ENCODE measurements at regions not wholly inside any gene's neighbourhood (a gene's known extent, or its start where the extent isn't known, plus 50 kb on each side); places are given as distances from the start of the nearest gene placed in this dataset.

DNA sequence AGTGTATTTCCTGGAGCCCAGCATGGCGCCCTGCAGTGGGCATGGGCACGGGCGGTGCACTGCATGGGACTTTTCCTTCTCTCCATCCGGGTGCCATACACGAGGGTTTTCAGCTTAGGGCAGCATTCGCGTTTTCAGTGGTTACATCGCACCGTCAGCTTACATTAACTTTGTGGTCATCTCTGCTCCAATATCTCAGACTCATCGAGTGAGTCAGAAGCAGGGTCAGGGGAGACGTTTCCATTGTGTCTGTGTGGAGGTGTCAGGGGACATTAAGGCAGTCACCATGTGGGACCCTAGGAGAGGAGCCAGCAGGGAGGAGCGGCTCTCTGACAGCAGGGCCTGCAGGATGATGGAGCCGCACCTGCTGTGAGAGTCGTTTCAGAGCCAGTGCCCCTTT is 541.0 kb downstream of the FGF9 start:
- H3K4me1 ChIP-seq (ENCODE audit: insufficient read depth, low read length, severe bottlenecking) = no peaks in the 10 kb centered on the region
- H4K20me1 ChIP-seq (ENCODE audit: insufficient read depth, low read length) = no peaks in the 10 kb centered on the region
- no peaks in the 10 kb centered on the region for H3K9me2 ChIP-seq (ENCODE audit: low read depth, low read length)
- no peak overlapping the region for H3K4me2 ChIP-seq (ENCODE audit: low read length)
- H3K27me3 ChIP-seq (ENCODE audit: insufficient read depth, low read length) = 0 out of 2 replicates have a peak, but pooled peaks cover 3% of the 10 kb centered on the region
- no peaks in the 10 kb centered on the region for H3K36me3 ChIP-seq (ENCODE audit: insufficient read depth, low read length)
- no peaks in the 10 kb centered on the region for H3F3A ChIP-seq (ENCODE audit: insufficient read depth, low read length)
- no peak overlapping the region for H2AFZ ChIP-seq (ENCODE audit: low read length)
- no peak overlapping the region for H3K9ac ChIP-seq (ENCODE audit: low read length)
- H3K27ac ChIP-seq (ENCODE audit: low read depth, low read length, poor library complexity, severe bottlenecking) = no peak overlapping the region
- H3K4me3 ChIP-seq (ENCODE audit: low read depth, low read length, poor library complexity, severe bottlenecking) = no peak overlapping the region
- no peak for TF ChIP-seq EZH2 (IDR thresholded peaks at IDR 0.05; ENCODE audit: borderline replicate concordance, low read length)
- no peaks in the 10 kb centered on the region for H3K79me2 ChIP-seq (ENCODE audit: insufficient read depth, low read length)
- no peaks in the 10 kb centered on the region for H3K9me3 ChIP-seq (ENCODE audit: low read length)

DNA sequence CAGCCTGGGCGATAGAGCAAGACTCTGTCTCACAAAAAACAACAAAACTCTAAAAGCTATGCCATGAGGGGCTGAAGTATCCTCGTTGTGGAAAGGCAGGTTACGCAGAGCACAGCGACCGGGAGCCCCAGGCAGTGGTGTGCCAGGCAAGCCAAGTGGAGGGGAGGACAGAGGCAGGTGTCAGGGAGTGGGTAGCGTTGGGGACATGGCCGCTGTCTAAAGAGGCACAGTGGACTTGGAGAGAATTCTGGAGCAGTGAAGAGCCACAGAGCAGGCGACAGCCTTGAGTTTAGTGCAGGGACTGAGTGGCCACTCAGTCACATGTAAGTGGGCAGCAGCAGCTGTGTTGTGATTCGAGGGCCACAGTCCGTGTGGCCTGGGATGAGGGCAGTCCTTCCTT is 541.7 kb downstream of the FGF9 start:
- Histone ChIP-seq H3K9me3 (ENCODE audit: low read length) (no peaks in the 10 kb centered on the region), H3K4me2 (ENCODE audit: low read length) (no peak overlapping the region), H3K9me2 (ENCODE audit: low read depth, low read length) (no peaks in the 10 kb centered on the region), H3K27me3 (ENCODE audit: insufficient read depth, low read length) (0 out of 2 replicates have a peak, but pooled peaks cover 3% of the 10 kb centered on the region), H3F3A (ENCODE audit: insufficient read depth, low read length) (no peaks in the 10 kb centered on the region), H3K4me3 (ENCODE audit: low read depth, low read length, poor library complexity, severe bottlenecking) (no peak overlapping the region), H2AFZ (ENCODE audit: low read length) (no peak overlapping the region), H3K27ac (ENCODE audit: low read depth, low read length, poor library complexity, severe bottlenecking) (no peak overlapping the region), H4K20me1 (ENCODE audit: insufficient read depth, low read length) (no peaks in the 10 kb centered on the region), H3K4me1 (ENCODE audit: insufficient read depth, low read length, severe bottlenecking) (no peaks in the 10 kb centered on the region), H3K79me2 (ENCODE audit: insufficient read depth, low read length) (no peaks in the 10 kb centered on the region), H3K9ac (ENCODE audit: low read length) (no peak overlapping the region), H3K36me3 (ENCODE audit: insufficient read depth, low read length) (no peaks in the 10 kb centered on the region)
- TF ChIP-seq EZH2 (IDR thresholded peaks at IDR 0.05; ENCODE audit: borderline replicate concordance, low read length) = no peak
- TF ChIP-seq, protein P1, sequence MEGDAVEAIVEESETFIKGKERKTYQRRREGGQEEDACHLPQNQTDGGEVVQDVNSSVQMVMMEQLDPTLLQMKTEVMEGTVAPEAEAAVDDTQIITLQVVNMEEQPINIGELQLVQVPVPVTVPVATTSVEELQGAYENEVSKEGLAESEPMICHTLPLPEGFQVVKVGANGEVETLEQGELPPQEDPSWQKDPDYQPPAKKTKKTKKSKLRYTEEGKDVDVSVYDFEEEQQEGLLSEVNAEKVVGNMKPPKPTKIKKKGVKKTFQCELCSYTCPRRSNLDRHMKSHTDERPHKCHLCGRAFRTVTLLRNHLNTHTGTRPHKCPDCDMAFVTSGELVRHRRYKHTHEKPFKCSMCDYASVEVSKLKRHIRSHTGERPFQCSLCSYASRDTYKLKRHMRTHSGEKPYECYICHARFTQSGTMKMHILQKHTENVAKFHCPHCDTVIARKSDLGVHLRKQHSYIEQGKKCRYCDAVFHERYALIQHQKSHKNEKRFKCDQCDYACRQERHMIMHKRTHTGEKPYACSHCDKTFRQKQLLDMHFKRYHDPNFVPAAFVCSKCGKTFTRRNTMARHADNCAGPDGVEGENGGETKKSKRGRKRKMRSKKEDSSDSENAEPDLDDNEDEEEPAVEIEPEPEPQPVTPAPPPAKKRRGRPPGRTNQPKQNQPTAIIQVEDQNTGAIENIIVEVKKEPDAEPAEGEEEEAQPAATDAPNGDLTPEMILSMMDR (IDR thresholded peaks at IDR 0.05; ENCODE audit: low read length) = no peak

DNA sequence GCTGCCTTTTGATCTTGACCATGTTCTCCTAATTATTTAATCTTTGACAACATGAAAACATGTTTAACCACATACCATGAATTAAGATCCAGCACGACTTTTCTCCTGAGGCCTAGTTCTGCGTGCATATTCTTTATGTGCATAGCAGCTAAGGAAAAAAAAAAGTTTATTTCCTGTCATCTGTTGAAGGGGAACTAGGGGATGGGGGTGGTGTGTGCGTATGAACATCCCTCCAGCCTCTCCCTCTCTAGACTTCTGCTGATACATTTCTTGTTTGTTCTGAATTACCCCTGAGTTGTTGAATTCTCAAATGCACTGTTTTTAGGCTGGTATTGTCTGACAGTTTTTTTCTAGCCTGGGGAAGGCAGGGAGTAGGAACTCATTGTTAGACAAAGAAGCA is 543.3 kb downstream of the FGF9 start:
- Histone ChIP-seq H3K9me3 (ENCODE audit: low read length) (no peaks in the 10 kb centered on the region), H4K20me1 (ENCODE audit: insufficient read depth, low read length) (no peaks in the 10 kb centered on the region), H2AFZ (ENCODE audit: low read length) (no peak overlapping the region), H3K9ac (ENCODE audit: low read length) (no peak overlapping the region), H3K4me3 (ENCODE audit: low read depth, low read length, poor library complexity, severe bottlenecking) (no peak overlapping the region), H3K4me2 (ENCODE audit: low read length) (no peak overlapping the region), H3F3A (ENCODE audit: insufficient read depth, low read length) (no peaks in the 10 kb centered on the region), H3K9me2 (ENCODE audit: low read depth, low read length) (no peaks in the 10 kb centered on the region), H3K4me1 (ENCODE audit: insufficient read depth, low read length, severe bottlenecking) (no peaks in the 10 kb centered on the region), H3K27me3 (ENCODE audit: insufficient read depth, low read length) (0 out of 2 replicates have a peak, but pooled peaks cover 3% of the 10 kb centered on the region), H3K36me3 (ENCODE audit: insufficient read depth, low read length) (no peaks in the 10 kb centered on the region), H3K27ac (ENCODE audit: low read depth, low read length, poor library complexity, severe bottlenecking) (no peak overlapping the region), H3K79me2 (ENCODE audit: insufficient read depth, low read length) (no peaks in the 10 kb centered on the region)
- TF ChIP-seq, protein P1 (IDR thresholded peaks at IDR 0.05; ENCODE audit: low read length) = no peak
- no peak for TF ChIP-seq EZH2 (IDR thresholded peaks at IDR 0.05; ENCODE audit: borderline replicate concordance, low read length)

DNA sequence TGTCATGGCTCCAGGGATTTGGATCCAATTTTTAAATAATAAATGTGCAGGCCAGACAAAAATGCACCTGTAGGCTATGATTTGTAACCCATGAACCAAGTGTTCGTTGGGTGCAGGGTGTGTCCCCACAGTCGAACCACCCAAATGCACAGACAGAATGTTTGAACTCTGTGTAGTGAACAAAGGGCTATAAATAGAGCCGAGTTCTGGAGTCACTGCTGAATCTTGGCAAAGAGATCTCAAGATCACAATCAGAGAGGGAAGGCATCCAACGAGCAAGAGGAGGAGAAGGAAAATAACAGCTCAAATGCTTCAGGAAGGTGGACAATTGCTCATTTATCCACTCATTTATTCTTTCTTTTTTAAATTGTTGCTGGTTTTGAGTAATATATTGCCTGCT is 547.9 kb downstream of the FGF9 start:
- no peaks in the 10 kb centered on the region for H3K36me3 ChIP-seq (ENCODE audit: insufficient read depth, low read length)
- H3K27me3 ChIP-seq (ENCODE audit: insufficient read depth, low read length) = no peaks in the 10 kb centered on the region
- no peak overlapping the region for H3K4me3 ChIP-seq (ENCODE audit: low read depth, low read length, poor library complexity, severe bottlenecking)
- H3K4me1 ChIP-seq (ENCODE audit: insufficient read depth, low read length, severe bottlenecking) = no peaks in the 10 kb centered on the region
- H3K9me2 ChIP-seq (ENCODE audit: low read depth, low read length) = no peaks in the 10 kb centered on the region
- no peak overlapping the region for H3K4me2 ChIP-seq (ENCODE audit: low read length)
- H2AFZ ChIP-seq (ENCODE audit: low read length) = no peak overlapping the region
- no peak overlapping the region for H3K27ac ChIP-seq (ENCODE audit: low read depth, low read length, poor library complexity, severe bottlenecking)
- H3K79me2 ChIP-seq (ENCODE audit: insufficient read depth, low read length) = no peaks in the 10 kb centered on the region
- TF ChIP-seq, protein P1 (IDR thresholded peaks at IDR 0.05; ENCODE audit: low read length) = no peak
- TF ChIP-seq EZH2 (IDR thresholded peaks at IDR 0.05; ENCODE audit: borderline replicate concordance, low read length) = no peak
- H3K9me3 ChIP-seq (ENCODE audit: low read length) = no peaks in the 10 kb centered on the region
- no peaks in the 10 kb centered on the region for H3F3A ChIP-seq (ENCODE audit: insufficient read depth, low read length)
- no peaks in the 10 kb centered on the region for H4K20me1 ChIP-seq (ENCODE audit: insufficient read depth, low read length)
- no peak overlapping the region for H3K9ac ChIP-seq (ENCODE audit: low read length)
